ENCODE measurements at regions not wholly inside any gene's neighbourhood (a gene's known extent, or its start where the extent isn't known, plus 50 kb on each side); places are given as distances from the start of the nearest gene placed in this dataset.

DNA sequence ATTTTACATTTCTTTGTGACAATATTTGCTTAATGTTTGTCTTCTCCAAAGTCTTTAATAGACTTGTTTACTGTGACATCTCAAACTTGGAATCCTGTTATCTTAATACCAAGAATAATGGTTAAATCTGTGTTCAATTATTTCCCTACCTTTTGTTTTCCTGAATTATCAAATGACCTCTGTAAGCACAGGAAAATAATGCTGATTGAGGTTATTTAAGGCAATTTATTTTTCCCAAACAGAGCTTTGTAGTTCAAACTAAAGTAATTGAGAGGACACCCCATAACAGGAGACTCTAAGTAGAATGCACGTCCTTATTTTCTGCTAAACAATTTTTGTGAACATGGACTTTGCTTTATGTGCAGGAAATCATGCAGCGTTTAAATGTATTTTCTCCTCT lies 195.0 kb downstream of the BTBD3 start:
- TF ChIP-seq, protein P1, sequence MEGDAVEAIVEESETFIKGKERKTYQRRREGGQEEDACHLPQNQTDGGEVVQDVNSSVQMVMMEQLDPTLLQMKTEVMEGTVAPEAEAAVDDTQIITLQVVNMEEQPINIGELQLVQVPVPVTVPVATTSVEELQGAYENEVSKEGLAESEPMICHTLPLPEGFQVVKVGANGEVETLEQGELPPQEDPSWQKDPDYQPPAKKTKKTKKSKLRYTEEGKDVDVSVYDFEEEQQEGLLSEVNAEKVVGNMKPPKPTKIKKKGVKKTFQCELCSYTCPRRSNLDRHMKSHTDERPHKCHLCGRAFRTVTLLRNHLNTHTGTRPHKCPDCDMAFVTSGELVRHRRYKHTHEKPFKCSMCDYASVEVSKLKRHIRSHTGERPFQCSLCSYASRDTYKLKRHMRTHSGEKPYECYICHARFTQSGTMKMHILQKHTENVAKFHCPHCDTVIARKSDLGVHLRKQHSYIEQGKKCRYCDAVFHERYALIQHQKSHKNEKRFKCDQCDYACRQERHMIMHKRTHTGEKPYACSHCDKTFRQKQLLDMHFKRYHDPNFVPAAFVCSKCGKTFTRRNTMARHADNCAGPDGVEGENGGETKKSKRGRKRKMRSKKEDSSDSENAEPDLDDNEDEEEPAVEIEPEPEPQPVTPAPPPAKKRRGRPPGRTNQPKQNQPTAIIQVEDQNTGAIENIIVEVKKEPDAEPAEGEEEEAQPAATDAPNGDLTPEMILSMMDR (conservative IDR thresholded peaks at IDR 0.05 in 1 of 2, IDR thresholded peaks at IDR 0.05 in 1 of 2; ENCODE audit: low read depth in 1 of 2, low read length in 2 of 2) = no peak
- TF ChIP-seq EZH2 (IDR thresholded peaks at IDR 0.05; ENCODE audit: low read length, missing control alignments) = no peak
